NCI-H510A treated with DMSO at 0.1 percent for 48 hours (cell line): ENCODE measurements at regions not wholly inside any gene's neighbourhood (a gene's known extent, or its start where the extent isn't known, plus 50 kb on each side); places are given as distances from the start of the nearest gene placed in this dataset.
"Not testable (repeated sequence)": the region's sequence is repeated elsewhere in the genome, so short reads cannot be mapped to it uniquely, and the experiment has no call there.

Experiments used
- DNase-seq: peaks from one replicate; lab custom pipeline; 2025; lab: John Stamatoyannopoulos, UW

DNA sequence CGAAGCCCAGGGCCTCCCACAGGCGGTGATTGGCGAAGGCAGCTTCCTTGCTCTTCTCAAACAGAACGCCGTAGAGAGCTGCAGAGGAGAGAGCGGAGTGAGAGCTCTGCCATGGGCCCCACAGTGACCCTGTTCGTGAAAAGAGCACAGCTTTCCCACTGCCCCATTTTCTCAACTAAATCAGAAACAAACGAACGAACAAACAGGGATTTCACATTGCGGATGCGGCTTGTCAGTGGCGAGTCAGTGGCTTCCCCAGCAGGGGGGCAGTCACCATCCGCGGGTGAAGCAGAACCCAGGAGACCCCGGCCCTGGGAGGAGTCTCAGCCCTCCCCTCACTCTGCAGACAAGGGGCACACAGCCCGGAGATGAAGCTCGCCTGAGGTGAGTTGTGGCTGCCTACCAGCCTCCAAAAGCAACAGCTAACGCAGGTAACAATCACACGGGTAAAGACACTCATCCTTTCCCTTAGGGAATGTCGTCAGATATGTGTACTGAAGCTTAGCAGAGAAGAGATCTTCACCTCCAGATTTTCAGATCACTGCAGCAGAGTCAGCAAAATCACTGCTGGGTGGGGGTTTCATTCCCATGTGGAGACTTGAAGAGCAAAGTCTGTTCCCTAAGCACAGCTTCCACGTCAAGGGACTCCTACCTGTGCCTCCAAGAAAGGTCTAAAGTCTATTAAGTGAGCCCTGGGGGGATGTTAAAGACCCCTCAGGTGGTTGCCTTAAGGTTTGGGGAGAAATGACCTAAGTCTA, 51.2 kb upstream of the GPR31 start:
- no peak for DNase-seq

DNA sequence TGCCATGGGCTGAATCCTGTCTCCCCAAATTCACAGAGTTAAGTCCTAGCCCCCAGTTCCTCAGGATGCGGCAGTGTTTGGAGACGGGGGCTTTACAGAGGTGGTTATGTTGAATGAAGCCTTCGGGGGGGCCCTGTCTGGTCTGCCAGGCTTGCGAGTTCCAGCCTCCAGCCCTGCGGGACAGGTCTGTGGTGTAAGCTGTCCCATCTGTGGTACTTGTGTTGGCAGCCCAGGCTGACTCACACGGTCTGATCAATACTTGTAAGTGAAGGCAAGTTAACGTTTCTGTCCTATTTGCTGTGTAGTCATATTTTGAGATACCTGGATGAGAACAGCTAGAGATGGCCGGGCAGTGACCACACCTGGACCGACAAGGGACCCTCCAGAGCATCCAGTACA, 51.8 kb upstream of the GPR31 start:
- DNase-seq: no peak

DNA sequence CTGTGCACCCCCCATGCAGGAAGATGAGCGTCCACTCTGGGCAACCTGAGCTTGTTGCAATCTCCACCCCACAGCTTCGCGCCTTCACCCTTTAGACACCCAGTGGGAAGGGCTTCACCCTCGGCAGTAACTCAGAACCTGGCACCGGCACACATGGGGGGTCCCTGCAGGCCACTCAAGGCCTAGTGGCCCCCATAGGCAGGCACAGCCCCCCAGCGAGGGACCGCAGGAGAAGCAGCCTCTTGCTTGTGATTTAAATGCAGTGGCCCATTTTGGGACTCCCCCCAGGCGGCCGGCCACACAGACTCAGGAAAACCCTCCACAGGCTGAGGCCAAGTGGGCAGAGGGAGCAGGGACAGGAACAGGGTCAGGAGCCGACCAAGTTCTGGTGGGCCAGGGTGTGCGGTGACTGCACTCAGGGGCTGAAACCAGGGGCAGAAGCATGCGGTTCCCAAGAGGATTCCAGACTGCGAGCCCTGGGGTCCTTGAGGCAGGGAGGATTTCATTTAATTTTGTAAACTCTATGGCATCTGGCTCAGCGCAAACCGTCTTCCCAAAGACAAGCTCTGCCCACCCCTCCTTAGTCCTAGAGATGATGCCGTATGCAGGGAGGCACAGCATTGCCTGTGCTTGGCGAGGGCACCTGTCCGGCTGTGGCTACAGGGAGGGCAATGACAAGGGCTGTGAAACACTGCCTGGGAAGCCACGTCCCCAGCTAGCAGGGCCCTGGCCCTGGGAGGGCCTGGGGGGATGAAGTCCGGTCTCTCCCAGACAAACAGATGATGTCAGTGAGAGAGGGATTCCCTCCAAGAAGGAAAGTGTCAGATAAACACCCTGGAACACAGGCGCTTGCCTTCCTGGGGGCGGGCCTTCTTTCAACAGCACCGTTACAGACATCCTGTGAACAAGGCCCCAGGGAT, 52.9 kb upstream of the GPR31 start:
- DNase-seq: no peak

DNA sequence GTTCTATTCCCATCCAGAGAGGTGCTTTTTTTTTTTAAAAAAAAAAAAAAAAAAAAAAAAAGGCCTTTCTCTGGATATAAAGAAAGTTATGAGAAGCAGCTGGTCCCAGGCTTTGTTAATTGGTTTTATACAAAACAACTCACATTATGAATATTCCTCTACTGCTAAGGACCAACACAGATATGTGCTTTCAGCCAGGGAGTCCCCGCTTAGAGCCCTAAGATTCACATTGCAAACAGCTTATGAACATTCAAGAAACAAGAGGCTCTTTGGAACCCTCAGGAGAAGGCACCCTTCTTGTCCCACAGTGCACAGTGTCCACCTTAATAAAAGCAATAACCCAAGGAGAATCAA, 53.5 kb upstream of the GPR31 start:
- DNase-seq: no peak

DNA sequence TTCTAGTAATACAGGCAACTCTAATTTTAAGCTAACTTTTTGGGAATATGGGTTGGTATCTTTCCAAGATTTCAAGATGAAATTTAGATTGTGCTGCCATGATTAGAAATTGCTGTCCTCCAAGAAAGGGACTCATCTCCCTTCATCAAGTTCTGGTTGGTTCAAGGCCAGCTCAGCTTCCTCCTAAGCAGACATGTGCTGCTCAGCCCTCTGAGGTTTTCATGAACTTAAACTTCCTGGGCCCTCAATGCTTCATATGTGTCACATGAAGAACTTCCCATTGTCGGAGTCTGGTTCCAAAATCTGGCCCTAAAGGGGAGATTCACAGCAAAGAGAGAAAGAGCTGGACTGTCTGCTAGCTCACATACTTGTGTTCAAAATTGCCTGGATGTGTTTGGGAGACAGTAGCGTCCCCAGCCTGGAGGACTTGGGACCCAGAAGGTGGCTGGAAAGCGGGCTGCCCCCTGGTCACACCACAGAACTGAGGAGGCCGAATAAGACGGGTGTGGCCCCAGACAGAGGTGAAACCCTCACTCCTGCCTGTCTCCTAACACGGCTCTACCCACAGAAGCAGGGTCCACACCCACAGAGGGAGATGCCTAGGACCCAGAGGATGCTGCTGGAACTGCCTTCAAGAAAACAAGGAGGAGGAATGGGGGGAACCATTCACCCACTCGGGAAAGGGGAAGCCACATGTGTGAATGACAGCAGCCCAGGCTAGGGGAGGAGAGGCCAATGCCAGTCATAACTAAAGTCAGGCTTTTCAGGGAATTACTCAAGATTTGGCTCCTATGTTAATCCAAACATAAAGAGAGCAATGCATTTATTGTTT, 54.3 kb upstream of the GPR31 start:
- DNase-seq: no peak

DNA sequence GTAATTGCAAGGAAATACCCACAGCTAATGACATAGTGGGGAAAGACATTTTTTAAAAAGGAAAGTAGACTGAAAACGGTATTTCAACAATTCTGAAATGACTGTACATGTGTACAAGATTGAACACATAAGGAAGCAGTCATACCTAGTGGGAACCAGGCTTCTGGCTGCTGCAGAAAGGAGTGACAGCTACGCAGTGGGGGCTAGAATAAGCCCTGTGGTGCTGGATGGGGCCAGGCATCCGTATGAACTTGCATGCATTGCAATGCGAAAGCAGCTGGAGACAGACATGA, 54.9 kb upstream of the GPR31 start:
- DNase-seq: no peak

DNA sequence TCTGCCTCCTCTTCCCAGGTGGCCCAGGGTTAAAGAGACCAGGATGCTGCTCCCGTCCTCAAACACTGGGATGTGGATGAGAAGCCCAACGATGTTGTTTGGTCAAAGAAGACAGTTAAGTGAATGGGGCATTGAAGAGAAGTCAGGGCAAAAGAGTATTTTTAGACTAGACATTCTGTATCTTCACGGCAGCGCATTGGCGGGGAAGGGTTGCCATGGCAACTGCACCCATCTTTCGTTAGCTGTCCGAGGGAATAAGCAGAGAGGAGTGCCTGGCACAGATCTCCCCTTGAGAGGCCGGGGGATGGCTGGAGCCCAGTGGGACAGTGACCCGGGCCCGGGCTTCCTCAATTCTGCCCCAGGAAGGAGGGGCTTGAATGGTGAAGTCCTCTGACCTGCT, 56.4 kb upstream of the GPR31 start:
- DNase-seq: no peak

DNA sequence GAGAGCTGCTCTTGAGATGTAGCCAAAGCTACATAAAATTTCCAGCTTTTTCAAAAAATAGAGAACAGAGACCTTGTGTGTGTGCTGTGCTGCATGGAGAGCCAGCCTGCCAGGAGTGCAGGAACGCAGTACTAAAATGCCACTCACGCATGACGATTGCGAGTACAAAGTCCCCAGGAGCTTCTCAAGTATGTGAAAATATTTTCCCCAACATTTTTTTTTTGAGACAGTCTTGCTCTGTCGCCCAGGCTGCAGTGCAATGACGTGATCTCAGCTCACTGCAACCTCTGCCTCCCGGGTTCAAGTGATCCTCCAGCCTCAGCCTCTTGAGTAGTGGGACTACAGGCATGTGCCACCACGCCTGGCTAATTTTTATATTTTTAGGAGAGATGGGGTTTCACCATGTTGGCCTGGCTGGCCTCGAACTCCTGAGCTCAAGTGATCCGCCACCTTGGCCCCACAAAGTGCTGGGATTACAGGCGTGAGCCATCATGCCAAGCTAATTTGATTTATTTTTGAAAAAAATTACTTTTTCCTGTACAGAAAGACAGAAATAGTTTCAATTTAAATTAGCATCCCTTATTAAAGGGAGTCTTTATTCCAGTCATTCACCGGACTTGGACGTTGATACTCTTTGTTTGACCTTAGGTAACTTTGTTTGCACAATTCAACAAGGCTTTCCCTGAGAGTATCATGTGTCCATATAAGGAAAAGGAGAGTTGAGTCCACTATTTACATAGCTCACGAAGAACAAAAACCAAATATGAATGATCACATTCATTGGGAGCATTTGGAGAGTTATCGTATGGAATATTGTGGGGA, 57.9 kb upstream of the GPR31 start:
- peak; percentile 18 for DNase-seq

DNA sequence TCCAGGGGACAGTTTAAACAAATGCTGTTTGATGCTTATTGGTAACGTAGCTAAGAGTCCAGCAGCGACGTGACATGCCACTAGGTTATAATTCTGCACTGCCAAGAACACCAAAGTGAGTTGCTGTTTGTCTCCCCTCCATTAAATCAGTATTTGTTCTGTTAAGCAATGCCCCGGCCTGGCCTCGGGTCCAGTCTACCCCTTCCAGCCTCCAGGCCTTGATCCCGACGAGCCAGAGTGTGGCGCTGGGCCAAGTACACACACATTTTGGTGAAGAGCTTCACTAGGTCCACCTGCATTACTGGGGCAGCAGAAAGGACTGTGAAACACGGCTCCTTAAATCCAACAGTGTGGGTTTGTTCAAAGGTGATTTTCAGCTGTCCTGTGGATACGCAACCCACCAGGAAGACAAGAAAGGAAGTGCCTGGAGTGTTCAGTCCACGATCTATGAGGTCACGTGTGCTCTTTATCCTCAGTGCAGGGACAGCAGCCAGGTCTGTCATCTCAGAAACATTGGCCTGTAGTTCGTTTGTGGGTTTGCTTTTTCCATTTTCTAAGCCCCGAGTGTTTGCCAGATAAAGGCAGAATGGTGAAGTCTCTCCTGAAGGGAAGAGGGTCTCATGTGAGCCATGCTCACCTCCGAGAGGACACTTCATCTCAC, 58.7 kb upstream of the GPR31 start:
- DNase-seq: not testable (repeated sequence)

DNA sequence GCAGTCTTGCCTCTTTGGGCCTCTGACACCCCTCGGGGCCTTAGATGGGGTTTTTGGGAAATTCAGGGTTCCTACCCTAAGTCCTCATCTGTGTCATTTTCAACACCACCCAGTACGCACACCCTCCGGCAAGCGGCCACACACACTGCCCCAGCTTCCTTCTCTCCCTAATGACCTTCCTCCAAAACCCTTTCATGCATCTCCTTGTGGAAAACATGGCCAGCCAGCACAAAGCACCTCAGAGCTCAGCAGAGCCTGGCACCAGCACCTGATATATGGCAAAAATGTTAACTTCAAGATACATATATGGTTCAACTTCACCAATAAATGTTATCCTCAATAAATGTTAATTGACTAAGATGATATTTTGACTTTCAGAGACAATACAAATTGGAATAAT, 59.3 kb upstream of the GPR31 start:
- DNase-seq: not testable (repeated sequence)

DNA sequence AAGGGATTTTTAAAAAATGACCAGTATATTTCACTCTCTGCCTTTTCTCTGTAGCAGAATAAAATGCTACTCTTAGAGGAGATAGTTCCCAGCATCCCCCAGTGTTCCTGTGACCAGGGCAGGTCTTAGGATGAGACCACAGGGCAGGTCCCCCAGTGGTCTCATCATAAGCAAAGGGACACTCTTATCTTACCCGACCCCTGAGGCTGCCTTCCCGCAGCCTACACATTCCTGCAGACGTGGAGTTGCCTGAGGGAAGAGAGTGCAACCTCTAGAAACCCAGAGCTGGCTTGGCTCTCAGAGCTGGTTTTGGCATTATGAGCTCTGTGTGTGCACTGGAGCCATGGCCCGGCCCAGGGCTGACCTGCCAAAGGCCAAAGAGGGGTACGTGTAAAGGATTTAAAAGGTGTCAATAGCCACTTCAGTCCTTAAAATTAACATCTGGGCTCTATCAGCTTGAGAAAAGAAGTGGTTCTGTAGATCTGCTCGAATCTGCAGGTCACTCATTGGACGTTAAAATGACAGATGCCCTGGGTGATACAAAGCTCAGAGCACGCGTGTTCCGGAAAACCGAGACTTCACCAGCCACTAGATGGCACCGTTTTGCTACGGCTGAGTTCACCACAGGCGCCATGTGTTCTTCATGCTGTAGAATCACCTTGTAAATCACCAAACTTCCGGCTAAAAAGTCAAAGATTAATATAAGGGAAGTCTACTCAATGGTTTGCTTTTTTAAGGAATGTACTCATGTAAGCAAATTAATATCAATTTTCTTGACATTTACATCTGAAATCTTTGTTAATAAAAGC, 60.4 kb upstream of the GPR31 start:
- DNase-seq: peak; percentile 13

DNA sequence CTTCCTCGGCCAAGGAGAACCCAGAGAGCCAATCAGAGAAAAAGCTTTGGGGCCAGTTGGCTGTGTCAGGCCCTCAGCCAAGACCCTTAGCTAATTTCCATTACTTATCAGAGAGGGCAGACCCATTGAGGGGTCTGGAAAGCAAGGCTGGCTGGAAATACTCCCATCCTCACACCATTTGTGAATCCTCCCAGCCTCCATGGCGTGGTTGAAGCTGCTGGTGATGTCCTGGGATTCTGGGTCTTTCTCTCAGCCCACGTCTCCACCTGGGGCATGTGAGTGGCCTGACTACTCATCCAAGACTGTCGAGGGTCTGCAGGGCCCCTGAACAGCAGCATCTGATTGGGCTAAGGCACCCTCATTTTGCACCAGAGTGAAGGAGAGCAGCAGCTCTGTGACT, 61.3 kb upstream of the GPR31 start:
- DNase-seq: not testable (repeated sequence)

DNA sequence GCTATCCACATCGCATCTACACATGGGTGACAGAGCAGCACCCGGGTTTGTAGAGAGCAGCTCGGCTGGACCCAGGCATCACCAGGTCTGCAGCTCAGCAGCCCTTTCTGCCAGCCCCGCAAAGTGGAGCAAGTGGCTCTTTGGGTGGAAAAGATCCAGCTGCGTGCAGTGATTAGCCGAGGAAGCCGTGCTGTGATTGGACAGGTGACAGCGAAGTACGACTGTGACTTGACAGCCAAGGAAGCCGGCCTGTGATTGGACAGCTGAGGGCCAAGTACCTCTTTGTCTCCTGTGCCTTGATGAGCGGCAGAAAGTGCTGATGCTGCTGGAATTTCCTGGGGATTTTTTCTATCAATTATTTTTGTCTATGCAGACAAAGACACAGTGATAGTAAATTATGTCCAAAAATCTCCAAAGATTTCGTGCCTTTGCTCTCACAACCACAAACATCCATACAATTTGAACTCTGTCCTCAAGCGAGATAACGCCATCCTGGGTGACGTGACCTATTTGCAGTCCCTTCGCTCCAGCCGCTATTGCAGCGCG, 62.3 kb upstream of the GPR31 start:
- DNase-seq: no peak

DNA sequence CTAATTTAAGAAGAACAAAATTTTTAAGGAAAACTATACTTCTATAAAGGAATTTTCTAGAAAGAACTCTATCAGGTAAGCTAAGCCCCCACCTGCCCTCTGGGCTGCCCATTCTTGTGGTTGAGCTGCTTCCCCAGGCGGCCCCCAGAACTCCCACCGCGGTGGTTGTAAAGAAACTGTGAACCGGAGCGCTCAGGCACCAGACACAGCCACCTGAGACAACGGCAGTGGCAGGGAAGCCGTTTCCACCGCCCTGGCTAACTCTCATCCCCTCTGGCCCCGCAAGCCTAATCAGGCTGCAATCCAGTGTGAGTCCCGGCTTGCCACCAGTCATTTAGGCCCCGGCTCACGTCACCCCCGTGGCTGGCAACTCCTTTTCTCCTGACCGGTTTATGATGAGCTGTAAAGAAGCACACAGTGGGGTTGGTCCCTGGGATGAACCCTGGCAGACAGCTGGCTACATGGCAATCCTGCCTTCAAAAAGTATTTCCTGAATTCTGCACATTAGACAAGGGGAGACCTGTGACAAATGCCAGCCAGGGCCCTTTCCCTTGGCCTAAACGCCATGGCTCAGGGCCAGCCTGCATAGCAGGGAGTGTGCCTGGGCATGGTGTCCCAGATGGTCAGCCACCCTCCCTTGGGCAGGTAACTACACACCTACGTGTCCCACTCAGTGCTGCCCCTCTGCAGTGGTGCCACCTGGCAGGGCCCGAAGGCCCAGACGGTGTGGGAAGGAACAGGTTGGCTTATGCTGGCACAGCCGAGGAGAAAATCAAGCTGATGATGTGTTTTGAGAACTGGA, 63.8 kb upstream of the GPR31 start:
- no peak for DNase-seq

DNA sequence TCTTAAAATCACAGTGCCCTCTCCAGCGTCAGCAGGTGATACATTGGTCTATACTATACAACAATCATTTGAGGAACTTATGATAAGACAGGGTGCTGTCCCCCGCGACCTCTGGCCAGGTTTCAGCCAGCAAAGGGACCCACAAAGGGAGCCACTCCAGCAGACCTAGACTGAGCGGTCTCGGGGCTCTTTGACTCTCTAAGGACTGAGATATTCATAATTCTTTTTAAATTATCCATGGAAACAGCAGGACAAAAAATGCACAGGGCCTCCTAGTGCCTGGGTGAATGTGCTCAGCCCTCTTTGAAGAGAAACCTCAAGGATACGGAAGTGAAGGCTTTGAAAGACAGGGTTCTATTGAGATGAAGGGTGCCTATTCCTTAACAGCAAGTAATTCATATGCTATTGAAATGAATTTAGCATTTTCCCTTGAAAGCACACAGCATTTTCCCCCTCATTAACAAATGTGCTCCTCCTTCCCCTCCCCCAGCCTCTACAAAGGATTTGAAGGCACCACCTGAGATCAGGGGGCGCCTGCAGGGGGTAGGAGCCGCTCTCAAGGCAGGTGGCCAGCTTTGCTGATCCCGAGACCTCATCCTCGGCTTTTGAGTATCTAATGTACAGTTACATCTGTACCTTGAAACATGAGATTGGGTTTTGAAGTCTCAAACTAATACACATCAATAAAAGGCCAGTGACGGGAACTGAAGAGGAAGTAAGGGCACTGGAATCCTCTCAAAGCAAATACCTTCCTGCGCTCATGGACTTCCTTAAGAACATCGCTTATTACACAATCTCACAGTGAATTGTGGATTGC, 65.3 kb upstream of the UNC93A start:
- DNase-seq: not testable (repeated sequence)

DNA sequence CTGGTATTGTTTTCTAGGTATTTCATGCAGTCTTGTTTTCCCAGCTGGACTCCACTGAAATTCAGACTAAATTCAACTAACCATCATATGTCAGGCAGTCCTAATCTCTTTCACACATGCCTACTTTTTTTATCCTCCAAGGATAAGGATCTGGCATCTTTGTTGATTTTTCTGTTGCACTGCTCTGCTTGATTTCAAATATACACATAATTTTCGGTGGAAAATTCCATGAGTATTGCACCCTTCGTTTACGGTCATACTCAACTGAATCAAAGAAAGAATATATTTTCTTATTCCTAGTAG, 64.8 kb upstream of the UNC93A start:
- DNase-seq: no peak

DNA sequence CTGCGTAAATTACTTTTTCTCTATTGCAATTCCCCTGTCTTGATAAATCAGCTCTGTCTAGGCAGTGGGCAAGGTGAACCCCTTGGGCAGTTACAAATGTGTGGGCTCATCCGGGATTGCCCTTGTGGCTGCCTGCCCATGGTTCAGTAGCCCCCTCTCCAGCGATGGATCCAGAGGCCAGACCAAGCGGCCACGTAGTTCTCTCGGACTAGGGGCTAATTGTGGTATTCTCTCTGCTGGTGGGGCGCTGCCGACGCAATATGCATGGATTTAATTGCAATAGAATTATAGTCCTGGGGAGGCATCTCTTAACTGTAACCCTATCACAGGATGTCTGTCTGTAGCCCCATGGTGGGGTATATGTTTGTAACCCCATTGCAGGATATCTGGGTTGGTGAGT, 64.3 kb upstream of the UNC93A start:
- no peak for DNase-seq

DNA sequence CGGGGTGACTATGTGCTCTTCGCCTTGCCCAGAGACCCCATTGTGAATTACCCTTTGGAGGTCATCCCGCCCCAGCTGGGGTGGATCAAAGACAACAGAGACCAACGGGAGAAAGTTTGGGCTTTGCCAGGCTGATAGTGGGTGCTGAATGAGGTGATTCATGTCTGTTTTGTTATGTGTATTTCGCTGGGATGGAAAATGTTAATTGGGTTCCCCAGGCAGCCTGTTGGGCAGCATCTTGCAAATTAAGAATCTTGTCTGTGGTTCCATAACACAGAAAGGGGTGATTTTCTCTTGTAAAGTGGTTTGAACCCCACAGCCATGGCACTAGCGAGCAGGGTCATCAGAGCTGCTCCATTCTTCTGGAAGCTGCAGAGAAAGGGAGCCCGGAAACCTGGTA, 63.1 kb upstream of the UNC93A start:
- no peak for DNase-seq

DNA sequence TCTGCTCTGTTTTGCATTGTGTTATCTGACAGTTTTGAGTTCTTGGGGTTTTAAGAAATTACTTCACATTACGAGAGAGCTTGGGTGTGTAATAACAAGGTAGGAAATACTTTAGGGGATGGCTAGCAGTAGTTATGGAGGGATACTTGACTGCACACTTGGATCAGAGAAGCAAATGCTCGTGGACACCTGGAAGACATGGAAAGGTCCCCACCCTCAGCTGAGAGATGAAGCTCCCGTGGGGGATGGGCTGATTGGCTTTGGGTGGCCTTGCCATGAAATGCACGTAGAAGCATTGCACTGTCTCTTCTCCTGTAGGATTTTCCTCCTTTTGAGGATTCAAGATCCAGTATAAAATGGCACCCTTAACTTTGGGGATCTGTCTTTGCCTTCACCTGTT, 61.5 kb upstream of the UNC93A start:
- DNase-seq: no peak
